NCI-H128 (cell line): ENCODE measurements at regions not wholly inside any gene's neighbourhood (a gene's known extent, or its start where the extent isn't known, plus 50 kb on each side); places are given as distances from the start of the nearest gene placed in this dataset.

Experiments
- DNase-seq: peaks from one replicate; lab custom pipeline; 2025; ENCODE audit not compliant: unreplicated experiment; lab: John Stamatoyannopoulos, UW

DNA sequence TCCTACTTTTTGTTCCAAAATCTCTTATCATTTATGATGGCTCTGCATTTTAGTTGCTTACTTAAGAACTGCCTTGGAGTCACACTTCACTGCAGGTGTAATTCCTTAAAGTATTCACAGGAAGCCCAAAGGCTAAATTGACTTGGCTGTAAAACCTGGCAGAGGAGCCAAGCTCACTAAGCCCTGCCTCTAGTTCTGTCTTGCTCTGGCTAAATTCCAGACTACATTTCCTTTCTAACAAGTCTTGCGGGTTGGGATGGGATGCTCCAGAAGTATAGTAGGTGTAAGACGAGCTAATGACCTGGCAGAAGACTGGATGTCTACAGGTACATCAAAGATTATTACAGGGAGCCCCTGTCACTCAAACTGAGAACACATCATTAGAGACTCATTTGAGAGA is 924.0 kb upstream of the INTU start:
- DNase-seq: no peak

DNA sequence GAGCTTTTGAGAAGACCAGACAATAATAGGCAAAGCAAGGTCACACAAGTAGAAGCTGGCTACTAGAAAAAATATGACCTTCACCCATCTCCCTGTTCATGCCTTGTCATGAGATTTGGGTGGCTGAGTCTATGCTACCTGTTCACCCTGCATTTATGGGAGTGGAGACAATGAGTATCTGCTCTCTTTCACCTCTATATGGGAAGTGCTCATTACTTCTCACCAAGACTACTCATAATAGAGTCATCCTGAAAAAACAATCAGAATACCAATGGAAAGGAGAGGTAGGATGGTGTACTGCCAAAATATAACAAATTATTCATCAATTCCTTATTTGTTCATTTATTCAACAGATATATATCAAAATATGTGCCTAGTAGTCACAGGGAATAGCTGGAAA is 921.8 kb upstream of the INTU start:
- DNase-seq: no peak

DNA sequence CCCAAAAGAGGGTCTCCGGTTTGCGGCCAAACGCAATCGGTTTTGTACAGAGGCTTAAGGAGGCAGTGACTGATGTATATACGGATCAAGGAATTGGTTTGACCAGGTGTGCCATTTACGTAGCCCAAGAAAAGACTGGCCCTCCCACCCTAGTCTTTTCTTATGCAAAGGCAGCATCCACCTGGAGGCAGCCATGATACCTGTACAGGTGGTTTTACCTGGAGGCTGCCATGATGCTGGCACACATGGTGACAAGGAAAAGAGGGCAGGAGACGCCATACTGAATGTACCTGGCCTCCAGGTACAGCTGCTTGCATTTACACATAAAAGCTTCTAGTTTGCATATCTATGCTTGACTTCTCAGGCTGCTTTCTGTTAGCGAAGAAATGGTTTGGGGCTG is 917.7 kb upstream of the INTU start:
- DNase-seq: no peak

DNA sequence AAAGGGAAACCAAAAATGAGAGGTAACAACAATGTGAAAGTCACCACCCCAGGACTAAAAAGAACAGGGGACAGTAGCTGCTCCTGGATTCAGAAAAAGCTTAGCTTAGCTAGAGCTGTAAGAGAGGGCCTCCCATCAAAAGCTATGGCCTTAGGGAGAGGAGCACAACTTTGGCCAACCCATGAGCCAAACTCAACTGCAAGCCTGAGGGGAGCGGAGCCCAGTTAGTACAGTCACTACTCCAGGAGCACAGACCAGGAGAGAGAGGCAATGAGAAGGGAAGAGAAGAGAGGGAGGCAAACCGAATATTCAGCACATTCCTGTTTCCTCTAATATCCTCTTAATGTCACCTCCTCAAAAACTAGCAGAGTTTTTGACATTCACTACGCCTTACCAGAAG is 917.1 kb upstream of the INTU start:
- DNase-seq: no peak

DNA sequence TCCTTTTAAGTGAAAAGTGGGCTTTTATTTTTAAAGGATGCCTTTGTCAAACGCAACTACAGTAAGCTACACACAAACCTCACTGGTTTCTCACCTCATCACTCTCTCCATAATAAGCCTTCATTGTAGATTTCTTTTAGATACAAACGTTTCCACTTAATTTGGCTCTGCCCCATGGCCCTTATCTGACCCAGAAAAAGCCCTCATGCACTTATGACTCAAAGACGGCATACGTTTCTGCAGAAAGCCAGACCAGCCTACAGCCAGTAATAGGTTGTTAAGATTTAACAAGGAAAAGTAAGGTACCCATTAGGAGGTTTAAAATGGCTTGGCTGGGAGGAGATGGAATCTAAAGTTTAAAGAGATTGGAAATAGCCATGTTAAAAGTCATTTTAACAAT is 914.6 kb upstream of the INTU start:
- no peak for DNase-seq

DNA sequence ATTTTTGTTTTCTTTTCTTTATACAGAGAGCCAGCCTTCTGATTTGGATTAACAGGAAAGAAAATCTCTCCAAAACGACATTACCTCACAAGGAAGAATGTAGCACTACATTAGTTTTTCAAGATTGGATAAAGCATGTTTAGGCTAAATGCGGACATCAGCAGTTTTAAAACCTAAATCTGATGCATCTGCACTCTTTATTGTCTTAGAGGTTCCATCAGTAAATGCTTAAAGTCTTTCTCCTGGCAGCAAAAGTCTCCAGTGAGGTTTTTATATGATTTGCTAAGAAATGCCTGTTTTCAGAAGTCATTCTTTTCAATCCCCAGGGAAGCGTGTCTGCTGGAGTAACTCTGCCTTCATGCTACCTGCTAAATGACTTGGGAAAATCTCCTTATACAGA is 912.9 kb upstream of the INTU start:
- no peak for DNase-seq

DNA sequence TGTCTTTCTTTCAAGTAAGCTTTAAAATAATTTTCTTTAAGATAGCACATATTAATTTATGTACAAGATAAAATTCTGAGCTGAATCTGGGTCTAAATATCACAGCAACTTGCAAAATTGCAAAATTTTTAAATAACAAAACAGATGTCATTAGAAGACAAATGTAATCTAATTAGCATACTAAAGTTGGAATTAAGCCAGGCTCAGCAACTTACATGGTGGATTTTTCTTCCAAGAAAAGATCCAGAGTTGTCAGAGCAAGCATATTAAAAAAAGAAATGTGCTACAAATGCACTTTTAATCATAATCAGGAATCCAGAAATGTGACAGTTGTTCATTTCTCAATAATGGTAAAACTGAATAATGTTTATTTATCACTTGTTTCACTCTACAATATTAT is 906.9 kb upstream of the INTU start:
- DNase-seq: no peak

DNA sequence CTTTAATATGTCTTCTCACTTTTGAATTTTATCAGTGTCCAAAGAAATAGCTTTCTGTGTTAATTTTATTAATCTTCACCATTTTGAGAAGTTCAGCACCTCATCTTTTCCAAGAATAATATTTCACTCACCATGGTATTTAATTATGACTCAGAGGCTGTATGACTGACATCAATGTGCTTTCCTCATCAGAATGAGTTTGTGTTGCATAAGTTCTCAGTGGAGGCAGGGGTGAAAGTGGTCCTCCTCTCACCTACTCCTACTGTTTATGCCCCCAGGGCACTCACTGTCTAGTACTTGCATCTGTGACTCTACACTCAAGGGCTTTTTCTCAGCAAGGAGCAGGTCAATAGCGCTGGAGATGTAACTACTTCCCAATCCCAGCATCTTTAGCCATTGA is 905.3 kb upstream of the INTU start:
- no peak for DNase-seq

DNA sequence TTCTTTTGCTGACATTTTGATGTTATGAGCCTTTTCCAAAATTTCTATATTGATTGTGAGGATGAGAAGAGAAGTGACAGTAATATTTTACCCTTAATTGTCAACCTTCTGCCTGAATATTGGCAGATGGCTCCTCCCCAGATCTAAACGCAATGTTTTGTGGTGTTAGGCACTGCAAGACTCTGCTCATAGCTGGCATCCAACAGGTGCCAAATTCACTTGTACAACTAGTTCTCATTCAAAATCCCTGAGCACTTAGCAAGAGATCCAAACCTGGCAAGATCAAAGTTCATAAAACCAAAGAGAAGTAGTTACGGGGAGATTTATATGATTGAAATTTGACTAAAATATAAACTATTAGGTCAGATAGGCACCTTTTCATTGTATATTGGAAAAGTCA is 901.7 kb upstream of the INTU start:
- DNase-seq: no peak

DNA sequence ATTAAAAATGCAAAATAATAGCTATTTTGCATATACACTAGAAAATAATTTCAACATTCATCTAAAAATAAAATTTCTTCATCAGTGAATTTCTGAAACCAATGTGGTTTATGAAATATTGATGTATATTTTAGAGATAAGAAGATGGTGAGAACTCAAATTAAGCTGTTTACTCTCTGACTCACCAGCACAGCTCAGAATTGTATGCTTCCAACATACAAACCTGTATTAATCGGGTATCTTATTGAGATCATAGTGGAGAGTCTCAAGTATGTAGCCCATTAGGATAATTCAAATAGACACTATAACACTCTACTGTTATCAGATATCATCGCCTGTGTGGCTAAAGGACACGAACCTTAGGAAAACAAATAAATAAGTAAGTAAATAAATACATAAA is 899.5 kb upstream of the INTU start:
- DNase-seq: no peak

DNA sequence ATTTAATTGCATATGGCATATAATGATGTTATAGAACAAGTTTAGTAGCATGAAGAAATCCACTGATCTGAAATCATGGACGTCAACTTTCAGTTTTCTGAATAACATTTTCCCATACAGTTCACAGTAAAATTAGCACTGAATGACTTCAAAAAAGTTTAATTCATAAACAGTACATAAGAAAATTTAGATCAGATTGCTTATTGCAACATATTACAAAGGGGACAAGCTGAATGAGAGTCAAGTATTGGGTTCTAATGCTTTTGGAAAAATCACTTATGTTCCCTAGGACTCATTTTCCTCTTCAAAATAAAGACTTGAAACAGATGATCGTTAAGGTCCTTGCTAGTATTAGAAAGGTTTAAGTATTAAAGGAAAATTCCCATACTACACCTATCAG is 898.3 kb upstream of the INTU start:
- DNase-seq: no peak

DNA sequence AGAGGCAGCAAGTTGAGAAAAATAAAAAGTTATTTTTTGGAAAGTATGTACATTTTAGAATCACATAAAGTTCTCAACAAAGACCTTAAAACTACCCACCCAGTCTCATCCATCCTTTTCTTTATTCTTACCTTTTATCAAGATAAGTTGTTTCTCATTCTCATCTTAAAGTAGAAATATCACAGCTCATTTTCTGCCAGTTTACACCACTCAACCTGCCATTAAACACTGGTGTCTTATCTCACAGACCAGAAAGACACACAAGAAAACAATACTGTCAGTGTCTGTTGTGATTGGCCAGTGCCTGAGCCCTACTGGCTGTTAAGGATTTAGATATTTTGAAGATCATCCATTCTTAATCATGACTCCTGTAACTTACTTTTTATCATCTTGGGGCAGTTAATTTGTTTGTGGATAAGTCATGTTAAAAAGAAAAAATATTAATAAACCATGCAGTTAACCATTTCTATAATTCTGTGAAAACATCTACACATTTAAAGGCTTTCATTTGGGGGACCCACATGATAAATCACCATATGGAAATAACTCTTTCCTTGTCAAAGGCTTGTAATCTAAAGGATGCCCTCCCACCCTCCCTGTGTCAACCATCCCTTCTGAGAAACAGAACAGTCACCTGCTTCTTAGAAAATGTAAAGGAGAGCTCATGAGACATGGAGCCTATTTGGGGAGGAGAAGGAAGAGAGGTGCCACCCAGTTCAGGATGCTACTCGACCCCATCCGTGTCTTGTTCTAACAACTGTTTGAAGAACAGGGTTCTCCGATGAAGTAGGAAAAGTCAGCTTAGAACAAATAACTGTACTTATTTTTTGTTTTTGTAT is 897.2 kb upstream of the INTU start:
- DNase-seq: no peak

DNA sequence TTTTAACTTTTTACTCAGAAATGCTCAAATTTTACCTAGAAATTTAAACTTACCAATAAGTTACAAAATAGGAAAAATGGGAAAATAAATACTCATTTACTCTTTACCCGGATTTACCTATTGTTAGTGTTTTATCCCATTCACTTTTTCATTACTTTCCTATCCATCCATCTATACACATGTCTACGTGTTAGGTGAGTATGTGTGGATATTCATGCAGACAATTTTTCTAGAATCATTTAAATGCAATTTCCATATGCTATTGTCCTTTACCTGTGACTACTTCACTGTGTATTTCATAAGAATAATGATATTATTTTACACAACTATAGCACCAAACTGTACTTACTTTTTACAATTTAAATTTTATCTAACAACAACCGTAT is 896.6 kb upstream of the INTU start:
- DNase-seq: no peak

DNA sequence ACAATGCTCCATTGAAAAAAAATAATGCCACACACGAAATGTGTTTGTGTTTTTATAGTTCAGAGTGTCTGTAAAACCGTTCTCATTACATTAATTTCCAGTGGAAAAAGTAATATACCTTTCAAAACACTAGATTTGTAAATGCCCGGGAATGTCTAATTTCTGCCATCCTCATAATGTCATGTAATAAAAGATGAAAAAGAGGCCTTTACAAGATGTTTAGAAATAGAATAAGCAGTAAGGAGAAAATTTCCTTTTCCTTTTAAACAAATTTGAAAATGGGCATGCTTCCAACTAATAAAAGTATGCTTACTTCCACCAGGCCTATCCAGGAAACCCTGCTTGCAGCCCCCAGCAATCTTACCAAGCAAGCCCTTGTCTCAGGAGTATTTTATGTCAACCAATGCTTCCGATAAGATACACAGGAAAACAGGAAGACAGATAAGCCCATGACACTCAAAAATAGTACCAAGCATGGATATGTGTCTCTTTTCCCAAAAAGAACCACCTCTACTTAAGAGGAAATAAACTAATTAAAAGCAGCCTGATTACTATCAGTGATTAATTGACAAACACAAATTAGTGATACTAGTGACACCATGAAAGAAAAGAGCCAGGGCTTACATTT is 894.7 kb upstream of the INTU start:
- no peak for DNase-seq

DNA sequence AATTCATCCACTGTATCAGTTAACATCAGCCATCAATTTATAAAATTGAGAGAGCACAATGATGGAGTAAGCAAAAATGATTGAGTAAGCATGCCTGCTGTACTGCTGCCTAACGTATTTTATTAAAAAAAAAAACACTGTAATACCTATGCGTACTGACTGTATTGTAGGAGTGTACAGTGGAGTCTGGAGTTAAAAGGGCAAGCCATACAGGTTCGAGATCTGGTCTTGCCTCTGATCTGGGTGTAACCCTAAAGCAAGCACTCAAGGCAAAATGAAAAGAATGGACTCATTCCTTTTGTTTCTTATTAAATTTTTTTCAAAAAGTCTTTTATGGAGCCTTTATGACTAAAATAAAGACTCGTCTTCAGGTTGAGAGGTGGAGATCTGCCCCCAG is 894.2 kb upstream of the INTU start:
- DNase-seq: no peak

DNA sequence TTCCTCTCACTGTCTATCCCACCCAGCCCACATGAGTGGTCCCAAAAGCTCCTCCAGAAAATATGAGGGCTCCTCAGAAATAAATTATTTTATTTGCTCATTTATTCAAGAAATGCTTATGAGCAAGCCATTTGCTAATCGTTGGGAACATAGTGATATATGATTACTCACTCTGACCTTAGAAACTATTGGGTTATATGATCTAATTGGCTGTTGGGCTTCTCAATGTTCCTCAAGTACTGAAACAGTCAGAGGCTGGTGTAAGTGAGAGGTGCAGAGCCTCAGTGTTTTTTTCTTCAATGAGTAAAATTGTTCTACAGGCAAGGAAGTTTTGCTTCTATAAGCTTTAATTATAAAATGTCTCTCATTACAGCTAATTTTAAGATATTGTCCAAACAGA is 893.8 kb upstream of the INTU start:
- no peak for DNase-seq

DNA sequence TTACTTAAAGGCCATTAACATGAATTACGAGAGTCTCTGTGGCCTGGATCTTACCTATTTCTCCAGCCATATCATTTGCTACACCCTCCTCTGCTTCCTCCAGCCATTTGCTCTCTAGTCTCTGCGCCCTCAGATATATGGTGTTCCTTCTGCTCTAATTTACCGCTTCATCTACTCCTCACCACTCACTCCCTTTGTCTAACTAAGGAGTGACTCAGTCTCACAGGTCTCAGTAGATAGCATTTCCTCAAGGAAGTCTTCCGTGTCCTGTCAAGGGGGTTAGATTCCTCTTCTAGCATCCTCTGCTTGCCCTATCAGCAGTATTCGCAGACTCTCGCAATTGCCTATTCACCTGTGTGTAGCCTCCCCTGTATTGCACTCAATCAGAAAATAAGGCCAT is 892.1 kb upstream of the INTU start:
- no peak for DNase-seq

DNA sequence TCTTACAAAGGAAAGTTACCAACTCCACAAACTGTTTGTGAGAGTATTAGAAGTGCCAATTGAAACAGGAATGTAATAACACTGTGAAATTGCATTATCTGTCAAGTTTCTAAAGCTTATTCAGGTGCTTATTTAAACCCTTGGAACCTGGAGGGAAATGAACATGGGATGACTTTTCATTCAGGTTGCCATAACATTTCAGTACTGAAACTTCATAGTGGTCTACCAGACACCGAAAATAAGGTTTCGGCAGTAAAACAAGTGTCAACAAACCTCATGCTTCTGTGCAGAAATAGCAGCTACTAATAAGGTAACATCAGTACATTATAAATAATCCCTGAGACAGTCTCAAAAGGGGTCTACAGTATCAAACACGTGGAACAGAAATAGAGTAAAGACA is 890.7 kb upstream of the INTU start:
- DNase-seq: no peak

DNA sequence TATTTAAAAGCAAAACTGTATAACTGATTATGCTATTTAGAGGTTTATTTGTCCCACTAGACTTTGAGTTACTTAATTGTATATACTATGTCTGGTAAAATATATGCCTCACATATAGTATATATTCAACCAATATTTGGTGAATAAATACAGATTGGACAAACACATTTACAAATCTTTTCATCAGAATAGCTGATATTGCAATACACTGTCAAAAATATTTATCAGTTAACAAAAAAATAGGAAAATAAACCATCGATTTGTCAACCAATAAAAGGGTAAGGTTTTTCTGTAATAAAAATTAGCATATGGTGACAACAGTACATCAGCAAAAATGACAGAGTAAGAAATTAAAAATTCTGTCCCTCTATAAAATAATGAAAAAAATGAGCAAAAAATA is 889.9 kb upstream of the INTU start:
- DNase-seq: no peak

DNA sequence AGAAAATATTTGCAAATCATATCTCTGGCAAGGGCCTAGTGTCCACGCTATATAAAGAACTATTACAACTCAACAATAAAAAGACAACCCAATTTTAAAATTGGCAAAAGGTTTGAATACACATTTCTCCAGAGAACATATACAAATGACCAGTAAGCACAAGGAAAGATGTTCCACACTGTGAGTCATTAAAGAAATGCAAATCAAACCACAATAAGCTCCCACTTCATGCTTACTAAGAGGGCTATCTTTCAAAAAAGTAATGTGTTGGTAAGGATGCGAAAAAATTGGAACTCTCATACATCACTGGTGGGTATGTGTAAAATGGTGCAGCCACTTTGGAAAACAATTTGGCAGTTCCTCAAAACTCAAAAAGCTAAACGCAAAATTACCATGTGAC is 884.0 kb upstream of the INTU start:
- DNase-seq: no peak

DNA sequence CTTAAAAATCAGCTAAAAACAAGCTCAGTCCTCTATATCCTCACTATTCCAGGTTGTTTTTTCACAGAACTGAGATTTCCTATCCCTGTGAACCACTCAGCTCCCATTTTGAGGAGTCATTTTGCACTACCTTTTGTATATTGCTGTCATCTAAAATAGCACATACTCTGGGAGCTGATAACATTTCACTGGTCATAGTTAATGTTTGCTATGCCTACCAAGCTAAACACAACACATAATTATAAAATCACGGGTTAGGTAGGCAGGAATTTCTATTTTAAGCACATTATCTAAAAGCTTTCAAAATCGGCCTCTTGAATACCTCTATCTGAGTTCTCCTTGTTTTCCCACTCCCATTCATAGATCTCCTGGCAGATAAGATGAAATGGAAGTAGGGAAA is 882.0 kb upstream of the INTU start:
- DNase-seq: no peak

DNA sequence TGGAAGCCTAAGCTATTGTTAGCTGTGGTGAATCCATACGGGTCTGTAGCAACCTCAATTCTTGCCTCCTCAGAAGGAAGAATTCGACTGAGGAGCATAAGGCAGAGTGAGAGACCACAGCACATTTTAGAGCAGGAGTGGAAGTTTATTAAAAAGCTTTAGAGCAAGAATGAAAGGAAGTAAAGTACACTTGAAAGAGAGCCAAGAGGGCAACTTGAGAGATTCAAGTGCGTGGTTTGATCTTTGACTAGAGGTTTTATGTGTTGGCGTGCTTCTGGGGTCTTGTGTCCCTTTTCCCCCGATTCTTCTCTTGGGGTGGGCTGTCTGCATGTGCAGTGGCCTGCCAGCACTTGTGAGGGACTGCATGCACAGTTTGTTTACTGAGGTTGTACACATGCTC is 880.6 kb upstream of the INTU start:
- DNase-seq: no peak

DNA sequence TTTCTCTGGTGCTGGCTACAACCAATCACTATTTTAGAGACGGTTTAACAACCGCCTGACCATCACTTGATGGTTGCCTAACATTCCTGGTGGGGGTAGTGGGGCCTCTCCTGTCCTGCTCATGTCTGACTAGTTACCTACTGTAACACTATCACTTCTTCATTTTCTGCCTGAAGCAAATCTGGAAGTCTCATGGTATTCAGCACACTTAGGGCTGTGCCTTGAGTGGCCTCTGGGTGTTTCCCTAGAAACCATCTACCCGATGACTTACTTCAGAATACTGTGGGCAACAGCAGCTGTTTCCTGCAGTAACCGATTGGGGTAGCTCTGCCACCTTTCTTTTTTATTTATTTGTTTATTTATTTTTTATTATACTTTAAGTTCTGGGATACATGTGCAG is 880.1 kb upstream of the INTU start:
- no peak for DNase-seq
